Endodermal cell (in vitro differentiated cells): ENCODE measurements at regions not wholly inside any gene's neighbourhood (a gene's known extent, or its start where the extent isn't known, plus 50 kb on each side); places are given as distances from the start of the nearest gene placed in this dataset.

Experiments used
- DNase-seq: peaks from one replicate; pipeline ENCODE4 v3.0.0-alpha.2; 2017
- H3K27ac ChIP-seq: 2 replicates; pipeline ENCODE4 v1.5.1; 2013; ENCODE audit warnings: mild to moderate bottlenecking, low read depth, low read length, moderate library complexity
- H3K27me3 ChIP-seq: 2 replicates; pipeline ENCODE4 v1.6.1; 2013; ENCODE audit warnings: mild to moderate bottlenecking, low read length, moderate library complexity; ENCODE audit not compliant: insufficient read depth, control insufficient read depth, poor library complexity, severe bottlenecking
- H3K36me3 ChIP-seq: 2 replicates; pipeline ENCODE4 v1.7.0; 2013; ENCODE audit warnings: mild to moderate bottlenecking, low read length, moderate library complexity; ENCODE audit not compliant: control insufficient read depth, insufficient read depth
- H3K4me1 ChIP-seq: one replicate; pipeline ENCODE4 v1.7.0; 2013; ENCODE audit warnings: low read length; ENCODE audit not compliant: control insufficient read depth, insufficient read depth
- H3K4me3 ChIP-seq: 2 replicates; pipeline ENCODE4 v1.5.1; 2013; ENCODE audit warnings: mild to moderate bottlenecking, low read length, moderate library complexity
- H3K9ac ChIP-seq: 2 replicates; pipeline ENCODE4 v1.6.1; 2013; ENCODE audit warnings: mild to moderate bottlenecking, low read length, moderate library complexity; ENCODE audit not compliant: poor library complexity, severe bottlenecking; ENCODE audit errors: extremely low read depth
- H3K9me3 ChIP-seq: 2 replicates; pipeline ENCODE4 v1.6.1; 2013; ENCODE audit warnings: mild to moderate bottlenecking, low read length, moderate library complexity; ENCODE audit not compliant: control insufficient read depth
- H3K27ac Mint-ChIP-seq: 2 replicates; pipeline ENCODE4 v1.8.0; 2020; ENCODE audit warnings: mixed read lengths
- H3K27me3 Mint-ChIP-seq: 2 replicates; pipeline ENCODE4 v1.8.0; 2021; ENCODE audit warnings: mild to moderate bottlenecking, mixed read lengths; ENCODE audit not compliant: insufficient read depth
- H3K36me3 Mint-ChIP-seq: 2 replicates; pipeline ENCODE4 v1.8.0; 2020; ENCODE audit warnings: low read depth, mixed read lengths
- H3K4me1 Mint-ChIP-seq: 2 replicates; pipeline ENCODE4 v1.8.0; 2020; ENCODE audit warnings: mixed read lengths
- H3K4me3 Mint-ChIP-seq: 2 replicates; pipeline ENCODE4 v1.8.0; 2020; ENCODE audit warnings: mild to moderate bottlenecking, moderate library complexity, mixed read lengths
- H3K9me3 Mint-ChIP-seq: 2 replicates; pipeline ENCODE4 v1.8.0; 2020; ENCODE audit warnings: mild to moderate bottlenecking, mixed read lengths
- CTCF ChIP-seq: fragments of 200-600 bp; sonication (generic); conservative IDR thresholded peaks from 2 replicates; pipeline ENCODE4 v1.5.0; 2021; ENCODE audit warnings: antibody characterized with exemption, mild to moderate bottlenecking
- WGBS, 2 experiments: methylation state at CpG; one replicate each; pipeline versions ENCODE4 v1.1.5 to v1.1.7; 2013; ENCODE audit warnings: missing lambda C conversion rate in 2 of 2, mixed read lengths in 1 of 2; ENCODE audit not compliant: insufficient coverage in 1 of 2, insufficient read length in 1 of 2; 5-methylcytosine and 5-hydroxymethylcytosine counted together

- H3K27me3 Mint-ChIP-seq: no peaks in the 10 kb centered on the region
- H3K36me3 Mint-ChIP-seq: no peaks in the 10 kb centered on the region
- Histone ChIP-seq H3K36me3 (no peaks in the 10 kb centered on the region), H3K27me3 (no peaks in the 10 kb centered on the region), H3K27ac (no peak overlapping the region), H3K4me1 (no peaks in the 10 kb centered on the region), H3K4me3 (no peak overlapping the region), H3K9ac (no peak overlapping the region), H3K9me3 (no peaks in the 10 kb centered on the region)
- peaks cover 20% of the 10 kb centered on the region for H3K9me3 Mint-ChIP-seq
- no peak overlapping the region for H3K27ac Mint-ChIP-seq
- WGBS, 2 experiments: 100% methylated on average over 1 of the region's 1 CpG; no CpG with 5 or more reads in 1 of the 2 experiments
- no peak for TF ChIP-seq CTCF
- H3K4me3 Mint-ChIP-seq: no peak overlapping the region
- no peak for DNase-seq
- H3K4me1 Mint-ChIP-seq: no peaks in the 10 kb centered on the region
Observed at GRCh38 chr5:2403296-2403695, 348.2 kb downstream of the IRX2 start.

GRCh38 chr5:2399804-2400203 lies 351.7 kb downstream of the IRX2 start:
- Histone ChIP-seq H3K27me3 (no peaks in the 10 kb centered on the region), H3K4me1 (no peaks in the 10 kb centered on the region), H3K4me3 (no peak overlapping the region), H3K27ac (no peak overlapping the region), H3K9me3 (no peaks in the 10 kb centered on the region), H3K36me3 (no peaks in the 10 kb centered on the region), H3K9ac (no peak overlapping the region)
- H3K27me3 Mint-ChIP-seq: no peaks in the 10 kb centered on the region
- no peak for DNase-seq
- H3K36me3 Mint-ChIP-seq: no peaks in the 10 kb centered on the region
- WGBS, 2 experiments: 76 to 95% methylated on average over 4 to 7 of the region's 7 CpGs
- H3K27ac Mint-ChIP-seq: no peak overlapping the region
- no peak for TF ChIP-seq CTCF
- no peak overlapping the region for H3K4me3 Mint-ChIP-seq
- no peaks in the 10 kb centered on the region for H3K4me1 Mint-ChIP-seq
- peaks cover 20% of the 10 kb centered on the region for H3K9me3 Mint-ChIP-seq

DNA sequence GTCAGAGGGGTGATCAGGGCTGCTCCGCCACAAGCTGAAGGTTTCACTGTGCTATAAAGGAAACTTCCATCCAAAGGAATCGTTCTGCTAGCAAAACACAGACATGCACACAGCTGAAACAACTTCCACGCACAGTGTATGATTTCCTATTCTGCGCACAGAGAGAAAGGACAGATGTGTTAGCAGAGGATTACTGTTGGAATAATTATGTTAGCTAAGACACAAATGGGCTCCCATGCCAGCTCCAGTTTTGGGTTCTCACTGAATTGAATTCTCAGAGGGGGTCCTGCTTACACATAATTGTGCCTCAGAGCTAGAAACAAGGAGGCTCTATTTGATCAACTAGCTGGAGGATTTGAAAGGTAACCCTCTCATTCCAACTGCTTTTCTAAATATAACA lies 352.4 kb downstream of the IRX2 start:
- 82 to 91% methylated on average over 4 of the region's 4 CpGs for WGBS, 2 experiments
- Histone ChIP-seq H3K4me3 (no peak overlapping the region), H3K9ac (no peak overlapping the region), H3K4me1 (no peaks in the 10 kb centered on the region), H3K36me3 (no peaks in the 10 kb centered on the region), H3K27me3 (no peaks in the 10 kb centered on the region), H3K27ac (no peak overlapping the region), H3K9me3 (no peaks in the 10 kb centered on the region)
- Mint-ChIP-seq H3K27me3 (peaks cover 2% of the 10 kb centered on the region), H3K4me3 (no peak overlapping the region), H3K27ac (no peak overlapping the region), H3K9me3 (peaks cover 20% of the 10 kb centered on the region), H3K36me3 (no peaks in the 10 kb centered on the region), H3K4me1 (no peaks in the 10 kb centered on the region)
- no peak for TF ChIP-seq CTCF
- no peak for DNase-seq
